Panc1 (cell line): ENCODE measurements at regions not wholly inside any gene's neighbourhood (a gene's known extent, or its start where the extent isn't known, plus 50 kb on each side); places are given as distances from the start of the nearest gene placed in this dataset.

Source experiments
- ATAC-seq: fragments of 200-7000 bp; cut with Tn5 transposase; 2 replicates; pipeline ENCODE4 v1.9.1; 2020; ENCODE audit warnings: mild to moderate bottlenecking, moderate library complexity
- BruUV-seq: library from RNA; stranded (reverse); fragments of 400-500 nt; replicated peaks from 2 replicates; lab custom pipeline; 2021; lab: Mats Ljungman, UMichigan
- CTCF ChIA-PET: fragments of 300-600 bp; sonication (Branson Sonifier 250); formaldehyde crosslinking; loops from one replicate; lab custom pipeline; 2022; ENCODE audit warnings: antibody characterized with exemption; lab: Charles Lee
- POLR2A ChIA-PET: fragments of 300-600 bp; sonication (Branson Sonifier 250); formaldehyde crosslinking; loops from one replicate; lab custom pipeline; 2022; ENCODE audit warnings: antibody characterized with exemption; lab: Charles Lee
- DNase-seq: peaks from one replicate; pipeline ENCODE4 v3.0.0-alpha.2; 2010; ENCODE audit warnings: low read depth, low spot score
- H3K27ac ChIP-seq: 2 replicates; pipeline ENCODE4 v1.5.1; 2011; ENCODE audit warnings: mild to moderate bottlenecking, low read length, inconsistent platforms
- H3K27me3 ChIP-seq: fragments of 200-500 bp; sonication (Bioruptor generic); 2 replicates; pipeline ENCODE4 v1.6.0; 2014; ENCODE audit warnings: low read length, inconsistent platforms; ENCODE audit not compliant: control insufficient read depth, insufficient read depth
- H3K36me3 ChIP-seq: fragments of 200-500 bp; sonication (Bioruptor generic); 2 replicates; pipeline ENCODE4 v1.5.1; 2014; ENCODE audit warnings: inconsistent platforms, mild to moderate bottlenecking, low read length, moderate library complexity; ENCODE audit not compliant: control insufficient read depth, insufficient read depth
- H3K4me1 ChIP-seq: 2 replicates; pipeline ENCODE4 v1.5.1; 2011; ENCODE audit warnings: inconsistent platforms, mild to moderate bottlenecking, low read length, moderate library complexity; ENCODE audit not compliant: control insufficient read depth, insufficient read depth
- H3K4me3 ChIP-seq, 2 experiments: 2 replicates each; pipeline ENCODE4 v1.5.1; 2011 to 2012; ENCODE audit warnings: low read depth in 2 of 2, low read length in 2 of 2, mild to moderate bottlenecking in 2 of 2, inconsistent platforms in 1 of 2, moderate library complexity in 1 of 2
- H3K9me3 ChIP-seq: fragments of 200-500 bp; sonication (Bioruptor generic); 2 replicates; pipeline ENCODE4 v1.5.1; 2014; ENCODE audit warnings: low read depth, mild to moderate bottlenecking, inconsistent platforms, low read length, moderate library complexity; ENCODE audit not compliant: control insufficient read depth, insufficient read depth
- POLR2AphosphoS5 ChIP-seq: IDR thresholded peaks from 2 replicates; pipeline ENCODE4 v1.6.1; 2012; ENCODE audit warnings: mild to moderate bottlenecking, low read depth, low read length, moderate library complexity
- SIN3A ChIP-seq: IDR thresholded peaks from 2 replicates; pipeline ENCODE4 v1.6.1; 2012; ENCODE audit warnings: low read depth, mild to moderate bottlenecking, low read length, moderate library complexity, borderline replicate concordance; ENCODE audit not compliant: insufficient read depth
- TCF7L2 ChIP-seq: IDR thresholded peaks from 2 replicates; pipeline ENCODE4 v1.6.1; 2011; ENCODE audit warnings: mild to moderate bottlenecking, low read depth, low read length, inconsistent platforms
- in situ Hi-C: cut with HindIII; loops from 2 replicates; pipeline ENCODE4 v1.10.0; 2016; ENCODE audit warnings: low sequenced_read_pairs, low pct_unique_long_range_greater_than_20kb
- intact Hi-C: fragments of 100-400 bp; cut with micrococcal nuclease; formaldehyde crosslinking; loops from one replicate; pipeline ENCODE4 v1.10.0; 2022; ENCODE audit not compliant: unreplicated experiment
- TF ChIP-seq, protein P1 (sequence below), 2 experiments: IDR thresholded peaks; 2 replicates each; pipeline ENCODE4 v1.6.1; 2011 to 2012; ENCODE audit warnings: low read depth in 2 of 2, control low read depth in 1 of 2, low read length in 1 of 2, mild to moderate bottlenecking in 1 of 2, moderate library complexity in 1 of 2; ENCODE audit not compliant: insufficient read depth in 1 of 2
- TF ChIP-seq, protein P2 (sequence below): fragments of 450-650 bp; IDR thresholded peaks from 2 replicates; pipeline ENCODE4 v1.5.1; 2017; ENCODE audit warnings: mild to moderate bottlenecking

DNA sequence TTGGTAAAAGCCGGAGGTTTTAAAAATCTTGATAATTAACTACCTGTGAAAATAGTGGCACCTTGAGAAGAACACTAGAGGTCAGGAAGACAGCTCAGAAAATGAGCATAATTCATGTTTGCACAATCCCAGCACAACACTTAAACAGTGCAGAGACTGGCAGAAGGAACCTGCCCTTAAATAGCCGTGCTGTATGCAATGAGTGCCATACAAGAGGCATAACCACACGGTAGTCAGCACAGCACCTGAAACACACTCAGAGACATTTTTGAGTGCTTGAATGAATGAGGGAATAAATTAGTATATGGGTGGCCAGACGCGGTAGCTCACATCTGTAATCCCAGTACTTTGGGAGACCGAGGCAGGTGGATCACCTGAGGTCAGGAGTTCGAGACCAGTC is 164.9 kb downstream of the PAX3 start:
- in situ Hi-C loops = no loop called here

DNA sequence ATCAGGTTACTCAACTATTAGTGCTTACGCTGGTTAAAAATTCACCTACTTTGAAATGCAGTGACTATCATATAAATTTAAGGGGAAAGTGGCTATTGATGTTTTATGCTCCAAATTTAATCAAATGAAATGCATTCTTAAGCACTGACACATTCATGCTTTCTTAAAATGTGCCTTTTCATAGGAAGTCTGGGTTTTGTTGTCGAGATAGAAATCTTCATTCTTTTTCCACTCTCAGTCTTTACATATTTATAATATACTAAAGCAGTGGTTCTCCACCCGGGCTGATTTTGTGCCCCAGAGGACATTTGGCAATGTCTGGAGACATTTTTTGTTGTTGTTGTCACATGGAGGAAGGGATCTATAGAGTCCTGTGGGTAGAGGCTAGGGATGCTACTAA is 167.9 kb downstream of the PAX3 start:
- CTCF ChIA-PET = no interaction called here
- POLR2A ChIA-PET = no interaction called here
- no peak for ATAC-seq

More for the DNA sequence above, 164.9 kb downstream of the PAX3 start:
- H3K9me3 ChIP-seq = no peaks in the 10 kb centered on the region
- H3K4me3 ChIP-seq = no peak overlapping the region
- H3K36me3 ChIP-seq = no peaks in the 10 kb centered on the region
- H3K27me3 ChIP-seq = no peaks in the 10 kb centered on the region
- ATAC-seq (no peak), DNase-seq (no peak)
- CTCF ChIA-PET = no interaction called here
- TF ChIP-seq, protein P1, sequence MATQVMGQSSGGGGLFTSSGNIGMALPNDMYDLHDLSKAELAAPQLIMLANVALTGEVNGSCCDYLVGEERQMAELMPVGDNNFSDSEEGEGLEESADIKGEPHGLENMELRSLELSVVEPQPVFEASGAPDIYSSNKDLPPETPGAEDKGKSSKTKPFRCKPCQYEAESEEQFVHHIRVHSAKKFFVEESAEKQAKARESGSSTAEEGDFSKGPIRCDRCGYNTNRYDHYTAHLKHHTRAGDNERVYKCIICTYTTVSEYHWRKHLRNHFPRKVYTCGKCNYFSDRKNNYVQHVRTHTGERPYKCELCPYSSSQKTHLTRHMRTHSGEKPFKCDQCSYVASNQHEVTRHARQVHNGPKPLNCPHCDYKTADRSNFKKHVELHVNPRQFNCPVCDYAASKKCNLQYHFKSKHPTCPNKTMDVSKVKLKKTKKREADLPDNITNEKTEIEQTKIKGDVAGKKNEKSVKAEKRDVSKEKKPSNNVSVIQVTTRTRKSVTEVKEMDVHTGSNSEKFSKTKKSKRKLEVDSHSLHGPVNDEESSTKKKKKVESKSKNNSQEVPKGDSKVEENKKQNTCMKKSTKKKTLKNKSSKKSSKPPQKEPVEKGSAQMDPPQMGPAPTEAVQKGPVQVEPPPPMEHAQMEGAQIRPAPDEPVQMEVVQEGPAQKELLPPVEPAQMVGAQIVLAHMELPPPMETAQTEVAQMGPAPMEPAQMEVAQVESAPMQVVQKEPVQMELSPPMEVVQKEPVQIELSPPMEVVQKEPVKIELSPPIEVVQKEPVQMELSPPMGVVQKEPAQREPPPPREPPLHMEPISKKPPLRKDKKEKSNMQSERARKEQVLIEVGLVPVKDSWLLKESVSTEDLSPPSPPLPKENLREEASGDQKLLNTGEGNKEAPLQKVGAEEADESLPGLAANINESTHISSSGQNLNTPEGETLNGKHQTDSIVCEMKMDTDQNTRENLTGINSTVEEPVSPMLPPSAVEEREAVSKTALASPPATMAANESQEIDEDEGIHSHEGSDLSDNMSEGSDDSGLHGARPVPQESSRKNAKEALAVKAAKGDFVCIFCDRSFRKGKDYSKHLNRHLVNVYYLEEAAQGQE (IDR thresholded peaks at IDR 0.05; ENCODE audit: insufficient read depth in 1 of 2, low read depth in 2 of 2, low read length in 1 of 2) = no peak
- TF ChIP-seq, protein P2, sequence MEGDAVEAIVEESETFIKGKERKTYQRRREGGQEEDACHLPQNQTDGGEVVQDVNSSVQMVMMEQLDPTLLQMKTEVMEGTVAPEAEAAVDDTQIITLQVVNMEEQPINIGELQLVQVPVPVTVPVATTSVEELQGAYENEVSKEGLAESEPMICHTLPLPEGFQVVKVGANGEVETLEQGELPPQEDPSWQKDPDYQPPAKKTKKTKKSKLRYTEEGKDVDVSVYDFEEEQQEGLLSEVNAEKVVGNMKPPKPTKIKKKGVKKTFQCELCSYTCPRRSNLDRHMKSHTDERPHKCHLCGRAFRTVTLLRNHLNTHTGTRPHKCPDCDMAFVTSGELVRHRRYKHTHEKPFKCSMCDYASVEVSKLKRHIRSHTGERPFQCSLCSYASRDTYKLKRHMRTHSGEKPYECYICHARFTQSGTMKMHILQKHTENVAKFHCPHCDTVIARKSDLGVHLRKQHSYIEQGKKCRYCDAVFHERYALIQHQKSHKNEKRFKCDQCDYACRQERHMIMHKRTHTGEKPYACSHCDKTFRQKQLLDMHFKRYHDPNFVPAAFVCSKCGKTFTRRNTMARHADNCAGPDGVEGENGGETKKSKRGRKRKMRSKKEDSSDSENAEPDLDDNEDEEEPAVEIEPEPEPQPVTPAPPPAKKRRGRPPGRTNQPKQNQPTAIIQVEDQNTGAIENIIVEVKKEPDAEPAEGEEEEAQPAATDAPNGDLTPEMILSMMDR = no peak
- TF ChIP-seq SIN3A = no peak
- no peak for TF ChIP-seq POLR2AphosphoS5
- TF ChIP-seq TCF7L2 = no peak
- no TSS peak for BruUV-seq
- intact Hi-C loops = no loop called here
- H3K4me1 ChIP-seq = no peaks in the 10 kb centered on the region
- H3K27ac ChIP-seq = no peak overlapping the region
- POLR2A ChIA-PET = no interaction called here

More for the DNA sequence above, 167.9 kb downstream of the PAX3 start:
- H3K27me3 ChIP-seq = no peaks in the 10 kb centered on the region
- no peak for DNase-seq
- TF ChIP-seq, protein P2 = no peak
- TF ChIP-seq, protein P1 (IDR thresholded peaks at IDR 0.05; ENCODE audit: insufficient read depth in 1 of 2, low read depth in 2 of 2, low read length in 1 of 2) = no peak
- no peak for TF ChIP-seq TCF7L2
- TF ChIP-seq POLR2AphosphoS5 = no peak
- TF ChIP-seq SIN3A = no peak
- in situ Hi-C loops = no loop called here
- no peak overlapping the region for H3K27ac ChIP-seq
- intact Hi-C loops = no loop called here
- no TSS peak for BruUV-seq
- no peaks in the 10 kb centered on the region for H3K36me3 ChIP-seq
- H3K4me1 ChIP-seq = no peaks in the 10 kb centered on the region
- no peak overlapping the region for H3K4me3 ChIP-seq
- no peaks in the 10 kb centered on the region for H3K9me3 ChIP-seq
